Mucosa of descending colon (tissue), 3 donors: ENCODE measurements at regions not wholly inside any gene's neighbourhood (a gene's known extent, or its start where the extent isn't known, plus 50 kb on each side); places are given as distances from the start of the nearest gene placed in this dataset.

ENCODE experiments used
- ATAC-seq: fragments of 200-7000 bp; cut with Tn5 transposase; one replicate; pipeline ENCODE4 v1.9.1; 2020; ENCODE audit warnings: mild to moderate bottlenecking, moderate library complexity
- DNase-seq, 3 donors: peaks; one replicate each; pipeline ENCODE4 v3.0.0-alpha.2; 2020
- H3K36me3 ChIP-seq: fragments of 200-600 bp; one replicate; pipeline ENCODE4 v1.8.0; 2021; ENCODE audit warnings: low read depth, mild to moderate bottlenecking
- H3K4me1 ChIP-seq: fragments of 200-600 bp; one replicate; pipeline ENCODE4 v1.8.0; 2021; ENCODE audit warnings: low read depth, mild to moderate bottlenecking
- H3K4me3 ChIP-seq: fragments of 200-600 bp; one replicate; pipeline ENCODE4 v1.8.0; 2021; ENCODE audit warnings: mild to moderate bottlenecking
- H3K9me3 ChIP-seq: fragments of 200-600 bp; one replicate; pipeline ENCODE4 v1.8.0; 2021; ENCODE audit warnings: mild to moderate bottlenecking
- intact Hi-C, 2 donors: fragments of 100-400 bp; cut with DNase I in 1 of 2; cut with micrococcal nuclease in 1 of 2; formaldehyde crosslinking; loops; one replicate each; pipeline versions ENCODE4 v1.11.0 to v1.11.1; 2022; cut with DNase I, micrococcal nuclease
- TF ChIP-seq, protein P1 (sequence below): fragments of 200-600 bp; IDR thresholded peaks from one replicate; pipeline ENCODE4 v1.8.0; 2022; ENCODE audit warnings: antibody characterized with exemption, mild to moderate bottlenecking
- donor health status: DM: no; HTN: no; CAD: no; lungs with moderate emphysema.
- donor health status: DM: no; HTN: no; CAD: no.
- donor health status: DM: no; HTN: yes; CAD: no.

DNA sequence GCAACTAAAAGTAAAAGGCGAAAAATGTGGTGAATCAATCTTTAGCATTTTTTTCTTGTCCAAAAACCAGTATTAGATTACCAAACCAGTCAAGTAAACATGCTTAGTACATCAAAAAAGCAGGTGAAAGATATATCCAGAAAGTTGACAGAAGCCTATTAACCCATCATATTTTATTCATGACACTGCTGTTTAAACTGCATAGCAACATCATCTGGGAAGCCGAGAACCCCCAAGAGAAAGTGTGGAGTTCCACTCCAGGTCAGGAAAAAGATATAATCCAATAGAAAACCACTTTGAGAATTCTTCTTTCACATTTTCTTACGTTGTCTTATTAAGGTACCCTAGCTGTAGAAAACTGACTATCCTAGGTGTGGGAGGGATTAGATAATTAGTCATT, 466.8 kb upstream of the CDH8 start:
- intact Hi-C loops, result no loop called here

DNA sequence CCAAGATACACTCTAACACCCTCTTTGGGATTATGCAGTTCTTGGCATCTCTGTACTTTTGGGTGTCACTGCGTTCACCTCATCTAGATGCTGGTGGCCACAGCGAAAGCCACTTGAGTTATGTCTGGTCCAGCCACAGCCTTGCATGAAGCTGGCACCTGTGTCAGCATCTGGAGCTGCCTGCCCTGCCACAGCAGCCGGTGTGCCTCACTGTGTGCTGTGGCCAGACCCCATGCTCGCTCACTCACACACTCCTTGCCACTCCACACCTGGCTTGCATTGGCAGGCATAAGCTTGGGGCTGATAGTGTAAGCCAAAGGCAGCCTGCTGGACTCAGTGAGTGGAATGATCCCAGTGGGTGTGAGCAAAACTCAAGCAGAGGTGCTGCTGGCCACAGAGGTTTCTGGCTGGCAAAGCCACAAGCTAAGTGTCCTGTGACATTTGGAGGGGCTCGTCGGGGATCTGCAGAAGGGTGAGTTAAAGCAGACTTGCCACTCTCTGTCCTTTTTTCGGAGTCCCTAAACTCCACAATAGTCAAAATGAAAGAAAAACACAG, 442.7 kb upstream of the CDH8 start:
- Histone ChIP-seq H3K4me3 (no peak overlapping the region), H3K36me3 (no peaks in the 10 kb centered on the region), H3K9me3 (peaks cover 50% of the 10 kb centered on the region), H3K4me1 (no peaks in the 10 kb centered on the region)
- ATAC-seq (no peak), DNase-seq (no peak)
- TF ChIP-seq, protein P1, sequence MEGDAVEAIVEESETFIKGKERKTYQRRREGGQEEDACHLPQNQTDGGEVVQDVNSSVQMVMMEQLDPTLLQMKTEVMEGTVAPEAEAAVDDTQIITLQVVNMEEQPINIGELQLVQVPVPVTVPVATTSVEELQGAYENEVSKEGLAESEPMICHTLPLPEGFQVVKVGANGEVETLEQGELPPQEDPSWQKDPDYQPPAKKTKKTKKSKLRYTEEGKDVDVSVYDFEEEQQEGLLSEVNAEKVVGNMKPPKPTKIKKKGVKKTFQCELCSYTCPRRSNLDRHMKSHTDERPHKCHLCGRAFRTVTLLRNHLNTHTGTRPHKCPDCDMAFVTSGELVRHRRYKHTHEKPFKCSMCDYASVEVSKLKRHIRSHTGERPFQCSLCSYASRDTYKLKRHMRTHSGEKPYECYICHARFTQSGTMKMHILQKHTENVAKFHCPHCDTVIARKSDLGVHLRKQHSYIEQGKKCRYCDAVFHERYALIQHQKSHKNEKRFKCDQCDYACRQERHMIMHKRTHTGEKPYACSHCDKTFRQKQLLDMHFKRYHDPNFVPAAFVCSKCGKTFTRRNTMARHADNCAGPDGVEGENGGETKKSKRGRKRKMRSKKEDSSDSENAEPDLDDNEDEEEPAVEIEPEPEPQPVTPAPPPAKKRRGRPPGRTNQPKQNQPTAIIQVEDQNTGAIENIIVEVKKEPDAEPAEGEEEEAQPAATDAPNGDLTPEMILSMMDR, result no peak
- intact Hi-C loops, result no loop called here

More for the DNA sequence above, 466.8 kb upstream of the CDH8 start:
- Histone ChIP-seq H3K9me3 (peaks cover 37% of the 10 kb centered on the region), H3K4me1 (no peaks in the 10 kb centered on the region), H3K36me3 (no peaks in the 10 kb centered on the region), H3K4me3 (no peak overlapping the region)
- DNase-seq (no peak), ATAC-seq (no peak)
- TF ChIP-seq, protein P1, result no peak

DNA sequence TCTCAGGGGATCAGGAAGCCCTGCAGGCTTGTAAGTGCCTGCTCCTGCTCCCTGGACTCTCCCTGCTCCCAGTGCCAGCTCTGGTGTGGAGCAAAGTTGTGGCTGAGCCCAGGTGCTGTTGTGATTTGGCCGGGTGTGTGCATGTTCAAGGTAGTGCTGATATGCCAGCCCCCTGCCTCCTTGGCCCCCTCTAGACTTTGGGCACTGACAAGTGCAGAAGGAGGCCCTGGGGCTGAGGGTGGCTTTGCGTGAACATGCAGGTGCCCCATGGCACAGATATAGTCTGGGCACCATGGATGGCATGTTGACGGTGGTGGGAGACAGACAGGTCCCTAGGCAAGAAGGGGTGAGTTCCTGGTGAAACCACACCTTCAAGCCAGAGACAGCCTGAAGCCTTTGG, 441.6 kb upstream of the CDH8 start:
- TF ChIP-seq, protein P1, result no peak
- no peak for ATAC-seq

DNA sequence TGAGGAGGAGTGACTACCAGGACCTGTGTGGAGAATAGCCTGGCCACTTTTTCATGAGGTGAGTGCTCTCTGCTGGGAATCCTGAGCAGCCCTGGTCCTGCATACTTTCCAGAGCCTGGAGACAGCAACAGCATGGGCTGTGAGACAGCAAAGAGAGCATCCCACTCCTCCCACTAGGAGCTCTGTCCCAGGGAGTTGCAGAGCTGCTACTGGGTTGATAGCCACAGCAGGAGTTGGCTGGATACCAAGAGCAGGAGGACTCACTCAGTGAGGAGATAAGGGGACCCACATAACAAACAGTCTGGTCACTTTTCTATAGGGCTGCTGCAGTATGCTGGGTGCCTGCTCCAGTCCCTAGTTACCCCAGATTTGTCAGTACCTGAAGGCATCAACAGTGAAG, 439.3 kb upstream of the CDH8 start:
- no peak for DNase-seq
- Histone ChIP-seq H3K36me3 (no peaks in the 10 kb centered on the region), H3K4me1 (no peaks in the 10 kb centered on the region), H3K4me3 (no peak overlapping the region), H3K9me3 (peaks cover 75% of the 10 kb centered on the region)
- TF ChIP-seq, protein P1, result no peak
- no peak for ATAC-seq
- intact Hi-C loops, result no loop called here

More for the DNA sequence above, 441.6 kb upstream of the CDH8 start:
- Histone ChIP-seq H3K36me3 (no peaks in the 10 kb centered on the region), H3K4me1 (no peaks in the 10 kb centered on the region), H3K4me3 (no peak overlapping the region), H3K9me3 (peaks cover 61% of the 10 kb centered on the region)
- intact Hi-C loops, result no loop called here
- no peak for DNase-seq

DNA sequence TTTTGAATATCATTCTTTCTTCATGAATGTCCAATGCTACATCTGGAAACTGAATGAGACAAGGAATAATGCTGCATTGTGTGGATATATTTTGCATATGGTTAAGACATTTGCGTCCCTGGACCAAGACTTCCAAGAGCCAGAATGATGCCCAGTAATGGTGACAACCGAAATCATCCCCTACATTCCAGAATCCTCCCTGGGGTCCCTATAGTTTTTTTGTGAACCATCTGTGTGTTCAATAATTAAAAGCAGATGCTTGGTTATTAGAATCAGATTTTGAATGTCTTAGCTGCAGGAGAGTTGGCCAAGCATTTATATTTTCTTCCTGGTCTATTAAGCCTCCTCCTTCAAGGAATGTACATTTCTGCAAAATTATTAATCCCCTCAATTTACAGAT, 426.7 kb upstream of the CDH8 start:
- ATAC-seq (no peak), DNase-seq (no peak)
- TF ChIP-seq, protein P1, result no peak
- intact Hi-C loops, result no loop called here
- Histone ChIP-seq H3K9me3 (peaks cover 51% of the 10 kb centered on the region), H3K4me3 (no peak overlapping the region), H3K36me3 (no peaks in the 10 kb centered on the region), H3K4me1 (no peaks in the 10 kb centered on the region)

DNA sequence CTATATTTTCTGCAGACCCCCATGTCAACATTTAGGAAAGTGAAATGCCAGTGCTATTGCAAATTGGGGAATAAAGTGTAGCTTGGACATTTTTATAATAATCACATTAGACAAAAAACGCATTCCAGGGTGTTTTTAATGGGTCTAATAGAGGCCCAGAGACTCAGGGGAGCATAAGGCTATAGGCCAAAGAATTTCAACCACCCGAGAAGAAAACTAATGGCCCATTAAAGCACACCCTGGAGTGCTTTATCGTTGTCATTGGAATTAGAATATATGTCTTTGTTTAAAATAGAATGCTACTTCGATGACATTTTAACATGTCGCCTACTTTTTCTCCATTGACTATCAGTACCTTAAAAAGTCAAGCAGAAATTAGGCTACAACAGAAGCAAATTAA, 414.1 kb upstream of the CDH8 start:
- intact Hi-C loops, result no loop called here
- TF ChIP-seq, protein P1, result no peak
- H3K36me3 ChIP-seq, result no peaks in the 10 kb centered on the region
- no peak overlapping the region for H3K4me3 ChIP-seq
- ATAC-seq (no peak), DNase-seq (no peak)
- peaks cover 29% of the 10 kb centered on the region for H3K9me3 ChIP-seq
- H3K4me1 ChIP-seq, result no peaks in the 10 kb centered on the region
